ENCODE measurements at regions not wholly inside any gene's neighbourhood (a gene's known extent, or its start where the extent isn't known, plus 50 kb on each side); places are given as distances from the start of the nearest gene placed in this dataset.

GRCh38 chr20:16220826-16221225 is 352.4 kb downstream of the KIF16B start:
- DNase-seq, result no peak

GRCh38 chr20:16219182-16219581 is 354.1 kb downstream of the KIF16B start:
- no peak for DNase-seq

GRCh38 chr20:16216914-16217230 is 356.4 kb downstream of the KIF16B start:
- no peak for DNase-seq

GRCh38 chr20:16216227-16216913 is 356.9 kb downstream of the KIF16B start:
- no peak for DNase-seq

- DNase-seq, result no peak
These were observed 358.2 kb downstream of the KIF16B start for GRCh38 chr20:16215041-16215440.

- DNase-seq, result no peak
These were observed 360.5 kb downstream of the KIF16B start for GRCh38 chr20:16212790-16213189.

- DNase-seq, result no peak
These were observed 363.3 kb downstream of the KIF16B start for GRCh38 chr20:16209951-16210361.

- no peak for DNase-seq
These were observed 363.9 kb downstream of the KIF16B start for GRCh38 chr20:16209357-16209756.

GRCh38 chr20:16208443-16208842 is 364.8 kb downstream of the KIF16B start:
- no peak for DNase-seq

- DNase-seq, result no peak
These were observed 366.4 kb downstream of the KIF16B start for GRCh38 chr20:16206817-16207216.

GRCh38 chr20:16205507-16205906 is 367.7 kb downstream of the KIF16B start:
- no peak for DNase-seq

GRCh38 chr20:16203096-16203495 is 370.2 kb downstream of the KIF16B start:
- DNase-seq, result no peak

GRCh38 chr20:16201191-16201590 is 372.1 kb downstream of the KIF16B start:
- DNase-seq, result no peak

- DNase-seq, result no peak
These were observed 375.6 kb downstream of the KIF16B start for GRCh38 chr20:16197696-16198095.

- DNase-seq, result no peak
These were observed 377.6 kb downstream of the KIF16B start for GRCh38 chr20:16195671-16196070.

GRCh38 chr20:16194617-16195360 is 378.5 kb downstream of the KIF16B start:
- no peak for DNase-seq

- DNase-seq, result no peak
These were observed 381.8 kb downstream of the KIF16B start for GRCh38 chr20:16191496-16191895.

- DNase-seq, result no peak
These were observed 383.9 kb downstream of the KIF16B start for GRCh38 chr20:16189371-16189770.

GRCh38 chr20:16187956-16188616 is 385.2 kb downstream of the KIF16B start:
- no peak for DNase-seq

- DNase-seq, result no peak
These were observed 393.3 kb downstream of the KIF16B start for GRCh38 chr20:16179919-16180318.

- DNase-seq, result no peak
These were observed 393.9 kb downstream of the KIF16B start for GRCh38 chr20:16179371-16179770.

- no peak for DNase-seq
These were observed 394.6 kb downstream of the KIF16B start for GRCh38 chr20:16178546-16179135.

GRCh38 chr20:16175322-16175961 is 397.8 kb downstream of the KIF16B start:
- no peak for DNase-seq
